C4-2B (cell line): ENCODE measurements at regions not wholly inside any gene's neighbourhood (a gene's known extent, or its start where the extent isn't known, plus 50 kb on each side); places are given as distances from the start of the nearest gene placed in this dataset.

Experiments used
- ZFX ChIP-seq: fragments of 450-650 bp; IDR thresholded peaks from 2 replicates; pipeline ENCODE4 v1.6.1; 2017
- TF ChIP-seq, protein P1 (sequence below): fragments of 450-650 bp; conservative IDR thresholded peaks from 2 replicates; pipeline ENCODE4 v1.5.1; 2017; ENCODE audit warnings: mild to moderate bottlenecking

DNA sequence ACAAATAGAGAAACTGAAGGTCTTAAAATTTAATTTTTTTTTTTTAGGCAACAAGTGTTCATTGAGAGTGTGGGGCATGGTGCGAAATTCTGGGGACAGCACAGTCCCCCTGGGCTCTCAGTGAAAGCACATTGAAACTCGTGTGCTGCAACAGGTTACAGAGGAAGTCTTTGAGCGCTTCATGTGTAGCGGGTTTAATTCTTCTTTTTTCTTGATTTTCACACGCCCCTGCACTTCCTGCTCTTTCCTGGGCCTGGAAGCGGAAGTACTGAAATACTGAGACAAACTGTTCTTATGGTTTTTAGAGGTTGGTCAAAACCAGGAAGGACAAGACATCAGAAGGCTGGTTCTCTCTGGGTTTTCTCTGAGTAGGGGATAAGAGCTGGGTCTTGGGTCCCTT is 203.5 kb downstream of the PTEN start:
- TF ChIP-seq, protein P1, sequence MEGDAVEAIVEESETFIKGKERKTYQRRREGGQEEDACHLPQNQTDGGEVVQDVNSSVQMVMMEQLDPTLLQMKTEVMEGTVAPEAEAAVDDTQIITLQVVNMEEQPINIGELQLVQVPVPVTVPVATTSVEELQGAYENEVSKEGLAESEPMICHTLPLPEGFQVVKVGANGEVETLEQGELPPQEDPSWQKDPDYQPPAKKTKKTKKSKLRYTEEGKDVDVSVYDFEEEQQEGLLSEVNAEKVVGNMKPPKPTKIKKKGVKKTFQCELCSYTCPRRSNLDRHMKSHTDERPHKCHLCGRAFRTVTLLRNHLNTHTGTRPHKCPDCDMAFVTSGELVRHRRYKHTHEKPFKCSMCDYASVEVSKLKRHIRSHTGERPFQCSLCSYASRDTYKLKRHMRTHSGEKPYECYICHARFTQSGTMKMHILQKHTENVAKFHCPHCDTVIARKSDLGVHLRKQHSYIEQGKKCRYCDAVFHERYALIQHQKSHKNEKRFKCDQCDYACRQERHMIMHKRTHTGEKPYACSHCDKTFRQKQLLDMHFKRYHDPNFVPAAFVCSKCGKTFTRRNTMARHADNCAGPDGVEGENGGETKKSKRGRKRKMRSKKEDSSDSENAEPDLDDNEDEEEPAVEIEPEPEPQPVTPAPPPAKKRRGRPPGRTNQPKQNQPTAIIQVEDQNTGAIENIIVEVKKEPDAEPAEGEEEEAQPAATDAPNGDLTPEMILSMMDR: no peak
- TF ChIP-seq ZFX: no peak
